ENCODE measurements at regions not wholly inside any gene's neighbourhood (a gene's known extent, or its start where the extent isn't known, plus 50 kb on each side); places are given as distances from the start of the nearest gene placed in this dataset.
"Not testable (repeated sequence)": the region's sequence is repeated elsewhere in the genome, so short reads cannot be mapped to it uniquely, and the experiment has no call there.

GRCh38 chr6:157751547-157752200, 71.4 kb upstream of the SNX9 start:
- H3K4me1 ChIP-seq (replicated peaks in 1 of 2) = no peaks in the 10 kb centered on the region
- TF ChIP-seq CTCF (IDR thresholded peaks at IDR 0.05) (no peak), POLR2A (IDR thresholded peaks at IDR 0.05) (no peak)
- no peaks in the 10 kb centered on the region for H3K9me3 ChIP-seq (replicated peaks in 1 of 3)
- 85 to 92% (median 88%) methylated on average over 10 of the region's 10 CpGs for WGBS, 4 donors
- H3K36me3 ChIP-seq (replicated peaks in 1 of 2) = no peaks in the 10 kb centered on the region
- DNase-seq = peak in 1 of 7 donors; percentile 24
- H3K27me3 ChIP-seq = no peaks in the 10 kb centered on the region
- no peak overlapping the region for H3K27ac ChIP-seq
- H3K4me3 ChIP-seq = no peak overlapping the region
- intact Hi-C loops (cut with DNase I) = loop anchor here in 1 of 2 donors (10.0 kb wide), 1 partner anchor 323 kb away; no protein-coding TSS in a partner anchor

GRCh38 chr6:157752879-157753278, 70.2 kb upstream of the SNX9 start:
- not testable (repeated sequence) for H3K36me3 ChIP-seq (replicated peaks in 1 of 2); H3K9me3 ChIP-seq (replicated peaks in 1 of 3); DNase-seq; H3K27me3 ChIP-seq; H3K4me3 ChIP-seq; H3K27ac ChIP-seq; H3K4me1 ChIP-seq (replicated peaks in 1 of 2)
- 79 to 88% (median 85%) methylated on average over 3 of the region's 3 CpGs for WGBS, 4 donors
- intact Hi-C loops (cut with DNase I) = loop anchor here in 1 of 2 donors (10.0 kb wide), 1 partner anchor 322 kb away; no protein-coding TSS in a partner anchor

GRCh38 chr6:157753291-157753690, 69.8 kb upstream of the SNX9 start:
- Histone ChIP-seq H3K9me3 (replicated peaks in 1 of 3) (no peaks in the 10 kb centered on the region), H3K27me3 (no peaks in the 10 kb centered on the region), H3K4me1 (replicated peaks in 1 of 2) (peaks cover 4 to 5% of the 10 kb centered on the region in 2 donors), H3K36me3 (replicated peaks in 1 of 2) (no peaks in the 10 kb centered on the region), H3K4me3 (no peak overlapping the region), H3K27ac (no peak overlapping the region)
- intact Hi-C loops (cut with DNase I) = loop anchor here in 1 of 2 donors (10.0 kb wide), 1 partner anchor 322 kb away; no protein-coding TSS in a partner anchor
- TF ChIP-seq POLR2A (IDR thresholded peaks at IDR 0.05) (no peak), CTCF (IDR thresholded peaks at IDR 0.05) (no peak)
- DNase-seq = no peak
- WGBS, 4 donors = 66 to 76% (median 68%) methylated on average over 2 of the region's 2 CpGs

GRCh38 chr6:157753801-157754200, 69.2 kb upstream of the SNX9 start:
- peak in 1 of 7 donors; percentile 33 for DNase-seq
- intact Hi-C loops (cut with DNase I) = loop anchor here in 1 of 2 donors (10.0 kb wide), 1 partner anchor 321 kb away; no protein-coding TSS in a partner anchor
- H3K36me3 ChIP-seq (replicated peaks in 1 of 2); H3K27ac ChIP-seq; H3K4me1 ChIP-seq (replicated peaks in 1 of 2); H3K27me3 ChIP-seq; H3K4me3 ChIP-seq; H3K9me3 ChIP-seq (replicated peaks in 1 of 3): not testable (repeated sequence)
- WGBS, 4 donors = 77 to 85% (median 83%) methylated on average over 4 of the region's 4 CpGs

- Histone ChIP-seq H3K4me1 (replicated peaks in 1 of 2) (peaks cover 4 to 5% of the 10 kb centered on the region in 2 donors), H3K9me3 (replicated peaks in 1 of 3) (no peaks in the 10 kb centered on the region), H3K27me3 (no peaks in the 10 kb centered on the region), H3K4me3 (no peak overlapping the region), H3K27ac (no peak overlapping the region), H3K36me3 (replicated peaks in 1 of 2) (no peaks in the 10 kb centered on the region)
- TF ChIP-seq CTCF (IDR thresholded peaks at IDR 0.05) (no peak), POLR2A (IDR thresholded peaks at IDR 0.05) (no peak)
- DNase-seq = no peak
- intact Hi-C loops (cut with DNase I) = loop anchor here in 1 of 2 donors (10.0 kb wide), 1 partner anchor 320 kb away; no protein-coding TSS in a partner anchor
- WGBS, 4 donors = 79 to 92% (median 84%) methylated on average over 7 of the region's 7 CpGs
Observed at GRCh38 chr6:157754351-157754750, 68.7 kb upstream of the SNX9 start.
